Mesenchymal stem cell (in vitro differentiated cells and primary cell): ENCODE measurements at regions not wholly inside any gene's neighbourhood (a gene's known extent, or its start where the extent isn't known, plus 50 kb on each side); places are given as distances from the start of the nearest gene placed in this dataset.

Experiments
- DNase-seq: peaks from one replicate; pipeline ENCODE4 v3.0.0-alpha.2; 2013
- H2AFZ ChIP-seq: one replicate; pipeline ENCODE4 v1.6.1; 2013; ENCODE audit warnings: low read depth, mild to moderate bottlenecking, control low read depth, inconsistent platforms, low read length, moderate library complexity
- H2AK5ac ChIP-seq: 2 replicates; pipeline ENCODE4 v1.6.1; 2013; ENCODE audit warnings: low read length, moderate library complexity, mild to moderate bottlenecking, inconsistent platforms; ENCODE audit not compliant: severe bottlenecking
- H2BK120ac ChIP-seq: one replicate; pipeline ENCODE4 v1.6.1; 2013; ENCODE audit warnings: low read depth, mild to moderate bottlenecking, inconsistent platforms, low read length, moderate library complexity
- H2BK12ac ChIP-seq, 2 experiments: one replicate each; pipeline ENCODE4 v1.6.1; 2013; ENCODE audit warnings: inconsistent platforms in 2 of 2, low read length in 2 of 2, mild to moderate bottlenecking in 2 of 2, moderate library complexity in 2 of 2, control low read depth in 1 of 2
- H2BK15ac ChIP-seq: one replicate; pipeline ENCODE4 v1.6.1; 2013; ENCODE audit warnings: mild to moderate bottlenecking, low read depth, inconsistent platforms; ENCODE audit not compliant: poor library complexity, severe bottlenecking
- H2BK5ac ChIP-seq: 2 replicates; pipeline ENCODE4 v1.6.1; 2013; ENCODE audit warnings: low read depth, mild to moderate bottlenecking, low read length, control low read depth, inconsistent platforms; ENCODE audit not compliant: poor library complexity, severe bottlenecking
- H3K14ac ChIP-seq, 2 experiments: one replicate each; pipeline ENCODE4 v1.6.1; 2013; ENCODE audit warnings: inconsistent platforms in 2 of 2, low read length in 2 of 2, control low read depth in 1 of 2, mild to moderate bottlenecking in 1 of 2, moderate library complexity in 1 of 2
- H3K18ac ChIP-seq, 2 experiments: one replicate each; pipeline ENCODE4 v1.6.1; 2013; ENCODE audit warnings: inconsistent platforms in 2 of 2, low read length in 2 of 2, control low read depth in 1 of 2, low read depth in 1 of 2, mild to moderate bottlenecking in 1 of 2
- H3K23ac ChIP-seq, 2 experiments: one replicate each; pipeline ENCODE4 v1.6.1; 2013; ENCODE audit warnings: inconsistent platforms in 2 of 2, low read length in 2 of 2, mild to moderate bottlenecking in 2 of 2, moderate library complexity in 2 of 2, control low read depth in 1 of 2
- H3K27ac ChIP-seq: 2 replicates; pipeline ENCODE4 v1.5.1; 2013; ENCODE audit warnings: mild to moderate bottlenecking, moderate library complexity, low read length, control low read depth, inconsistent platforms; ENCODE audit not compliant: poor library complexity, severe bottlenecking
- H3K27me3 ChIP-seq, 2 experiments: 2 replicates each; pipeline versions ENCODE4 v1.6.1 to v1.7.0; 2013; ENCODE audit warnings: low read length in 2 of 2, mild to moderate bottlenecking in 2 of 2, moderate library complexity in 2 of 2, control low read depth in 1 of 2, inconsistent platforms in 1 of 2; ENCODE audit not compliant: control insufficient read depth in 1 of 2, insufficient read depth in 1 of 2
- H3K36me3 ChIP-seq, 2 experiments: 2 replicates each; pipeline versions ENCODE4 v1.6.1 to v1.7.0; 2013; ENCODE audit warnings: low read length in 2 of 2, control low read depth in 1 of 2, inconsistent platforms in 1 of 2, low read depth in 1 of 2, mild to moderate bottlenecking in 1 of 2; ENCODE audit not compliant: insufficient read depth in 2 of 2, control insufficient read depth in 1 of 2
- H3K4ac ChIP-seq, 2 experiments: one replicate each; pipeline ENCODE4 v1.6.1; 2013; ENCODE audit warnings: inconsistent platforms in 2 of 2, low read length in 2 of 2, mild to moderate bottlenecking in 2 of 2, moderate library complexity in 2 of 2, control low read depth in 1 of 2, low read depth in 1 of 2
- H3K4me1 ChIP-seq: 2 replicates; pipeline ENCODE4 v1.6.1; 2013; ENCODE audit warnings: low read depth, low read length, control low read depth; ENCODE audit not compliant: control insufficient read depth, insufficient read depth
- H3K4me2 ChIP-seq: 2 replicates; pipeline ENCODE4 v1.6.1; 2013; ENCODE audit warnings: low read length, mild to moderate bottlenecking, inconsistent platforms; ENCODE audit not compliant: poor library complexity, severe bottlenecking
- H3K4me3 ChIP-seq, 2 experiments: 2 replicates each; pipeline versions ENCODE4 v1.5.1 to v1.7.0; 2013; ENCODE audit warnings: low read length in 2 of 2, mild to moderate bottlenecking in 2 of 2, control low read depth in 1 of 2, low read depth in 1 of 2; ENCODE audit not compliant: insufficient read depth in 1 of 2
- H3K79me1 ChIP-seq: replicated peaks from 2 replicates; pipeline ENCODE4 v1.6.1; 2013; ENCODE audit warnings: mild to moderate bottlenecking, control low read depth, low read length, inconsistent platforms; ENCODE audit not compliant: poor library complexity, severe bottlenecking
- H3K9ac ChIP-seq: 2 replicates; pipeline ENCODE4 v1.7.0; 2013; ENCODE audit warnings: mild to moderate bottlenecking, low read length, moderate library complexity
- H3K9me3 ChIP-seq: 2 replicates; pipeline ENCODE4 v1.7.0; 2013; ENCODE audit warnings: mild to moderate bottlenecking, low read length; ENCODE audit not compliant: control insufficient read depth
- H4K8ac ChIP-seq: one replicate; pipeline ENCODE4 v1.6.1; 2013; ENCODE audit warnings: inconsistent platforms, mild to moderate bottlenecking, low read length, moderate library complexity
- H4K91ac ChIP-seq: one replicate; pipeline ENCODE4 v1.6.1; 2013; ENCODE audit warnings: mild to moderate bottlenecking, low read length, inconsistent platforms
- WGBS: methylation state at CpG from one replicate; pipeline ENCODE4 v1.1.7; 2013; ENCODE audit warnings: mixed read lengths; 5-methylcytosine and 5-hydroxymethylcytosine counted together

DNA sequence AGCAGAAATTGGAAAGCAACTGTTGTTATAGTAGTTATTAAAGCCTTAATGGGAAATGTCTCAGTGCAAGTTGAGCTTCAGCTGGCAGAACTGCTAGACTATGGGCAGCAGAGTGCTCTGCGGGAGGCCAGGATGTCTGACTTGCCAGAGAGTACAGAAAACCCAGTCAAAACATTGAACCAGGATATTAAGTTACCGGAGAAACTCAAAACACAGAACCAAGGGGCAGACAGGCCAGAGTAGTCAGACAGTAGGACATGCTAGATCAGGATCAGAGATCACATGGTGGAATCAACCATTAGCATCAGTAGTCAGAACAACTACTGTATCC, 72.9 kb upstream of the TNIP3 start:
- H2BK5ac ChIP-seq = peak overlapping the region; percentile 44

DNA sequence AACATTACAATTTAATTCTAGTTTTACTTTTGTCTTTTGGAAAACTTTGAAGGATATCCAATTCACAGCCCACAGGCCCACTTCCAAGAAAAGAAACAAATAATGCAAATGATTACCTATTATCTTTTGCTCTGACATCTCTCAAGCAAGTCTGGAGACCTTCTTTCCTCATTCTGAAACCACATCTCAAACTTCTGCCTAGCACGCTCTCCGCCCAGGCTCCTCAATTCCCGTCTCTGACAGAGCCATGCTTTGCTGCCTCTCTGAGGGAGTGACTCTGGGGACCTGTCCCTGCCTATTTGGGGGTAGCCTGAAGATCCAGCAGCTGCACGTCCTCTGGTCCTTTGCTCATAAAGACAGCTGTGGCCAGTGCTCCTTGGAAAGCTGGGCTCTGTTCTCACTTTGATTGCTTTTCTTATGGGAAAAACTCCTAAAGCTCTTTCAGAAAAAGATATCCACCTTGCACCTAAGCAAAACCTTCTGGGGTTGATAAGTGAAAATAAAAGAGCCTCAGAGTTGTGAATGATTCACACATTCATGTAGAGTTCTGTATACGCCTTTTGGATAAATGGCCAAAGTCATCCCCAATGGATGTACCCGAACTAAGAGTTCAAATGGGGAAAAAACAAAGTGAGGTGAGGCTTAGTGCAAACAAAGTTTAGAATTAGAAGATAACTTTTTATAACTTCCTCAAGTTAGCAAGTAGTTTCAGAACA, 72.4 kb upstream of the TNIP3 start:
- H3K4me1 ChIP-seq = peaks cover 12% of the 10 kb centered on the region
- H3K9me3 ChIP-seq = no peaks in the 10 kb centered on the region
- H3K79me1 ChIP-seq = no peaks in the 10 kb centered on the region
- H2BK5ac ChIP-seq = peak overlapping the region; percentile 24
- H2BK15ac ChIP-seq = no peak overlapping the region
- no peak overlapping the region for H3K4ac ChIP-seq
- peaks cover 0 to 3% of the 10 kb centered on the region in 2 experiments for H3K27me3 ChIP-seq
- peak overlapping the region; percentile 79 for H3K27ac ChIP-seq
- no peak overlapping the region for H3K4me3 ChIP-seq
- H3K36me3 ChIP-seq = no peaks in the 10 kb centered on the region
- DNase-seq = no peak
- H3K4me2 ChIP-seq = no peak overlapping the region
- WGBS = 95% methylated on average over 6 of the region's 6 CpGs
- H3K14ac ChIP-seq = peak overlapping the region in 1 of 2 experiments; percentile 13
- no peak overlapping the region for H4K91ac ChIP-seq
- no peak overlapping the region for H4K8ac ChIP-seq
- H2BK120ac ChIP-seq = no peak overlapping the region
- H3K18ac ChIP-seq = no peak overlapping the region
- no peak overlapping the region for H3K9ac ChIP-seq
- peak overlapping the region; percentile 78 for H2AK5ac ChIP-seq
- no peak overlapping the region for H2BK12ac ChIP-seq
- no peak overlapping the region for H2AFZ ChIP-seq
- H3K23ac ChIP-seq = no peak overlapping the region

More for the DNA sequence above, 72.9 kb upstream of the TNIP3 start:
- Histone ChIP-seq H3K4me1 (peaks cover 12% of the 10 kb centered on the region), H3K4me2 (no peak overlapping the region), H2AFZ (no peak overlapping the region), H3K18ac (no peak overlapping the region), H2BK120ac (no peak overlapping the region), H3K9ac (no peak overlapping the region), H3K79me1 (no peaks in the 10 kb centered on the region), H4K91ac (no peak overlapping the region), H2BK15ac (no peak overlapping the region), H3K36me3 (no peaks in the 10 kb centered on the region), H3K4ac (no peak overlapping the region), H3K23ac (no peak overlapping the region), H2AK5ac (peak overlapping the region; percentile 82), H4K8ac (no peak overlapping the region), H3K4me3 (no peak overlapping the region), H3K9me3 (no peaks in the 10 kb centered on the region), H3K27me3 (peaks cover 0 to 3% of the 10 kb centered on the region in 2 experiments), H3K27ac (peak overlapping the region; percentile 92), H2BK12ac (no peak overlapping the region), H3K14ac (no peak overlapping the region)
- no peak for DNase-seq
- 96% methylated on average over 2 of the region's 2 CpGs for WGBS

DNA sequence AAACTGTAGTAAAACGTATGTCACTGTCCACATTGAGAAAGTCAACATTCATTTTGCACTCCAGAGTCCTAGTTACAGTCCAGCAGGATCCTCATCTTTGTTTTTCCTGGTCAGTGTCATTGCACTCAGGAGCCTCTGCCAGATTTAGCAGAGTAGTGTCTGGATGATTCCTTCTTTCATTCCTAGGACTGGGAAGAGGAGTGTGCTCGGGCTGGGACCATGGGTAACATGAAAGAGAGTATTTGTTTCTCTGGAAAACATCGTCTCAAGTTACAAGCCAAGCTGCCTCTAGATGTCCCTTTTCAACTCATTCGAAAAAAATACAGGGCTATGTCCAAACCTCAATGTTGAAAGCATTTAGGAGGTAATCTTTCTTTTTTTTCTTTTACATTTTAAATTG, 69.9 kb upstream of the TNIP3 start:
- Histone ChIP-seq H3K79me1 (no peaks in the 10 kb centered on the region), H4K8ac (no peak overlapping the region), H3K4ac (no peak overlapping the region), H3K4me3 (no peak overlapping the region), H3K18ac (no peak overlapping the region), H3K27ac (no peak overlapping the region), H4K91ac (no peak overlapping the region), H3K9ac (no peak overlapping the region), H3K9me3 (no peaks in the 10 kb centered on the region), H2AFZ (no peak overlapping the region), H3K27me3 (peaks cover 0 to 3% of the 10 kb centered on the region in 2 experiments), H3K36me3 (no peaks in the 10 kb centered on the region), H3K4me1 (peaks cover 12% of the 10 kb centered on the region), H2BK15ac (no peak overlapping the region), H2BK5ac (no peak overlapping the region), H2BK120ac (no peak overlapping the region), H3K4me2 (no peak overlapping the region), H2BK12ac (no peak overlapping the region), H3K23ac (no peak overlapping the region), H2AK5ac (no peak overlapping the region), H3K14ac (no peak overlapping the region)
- WGBS = 29% methylated on average over 4 of the region's 4 CpGs
- DNase-seq = no peak

DNA sequence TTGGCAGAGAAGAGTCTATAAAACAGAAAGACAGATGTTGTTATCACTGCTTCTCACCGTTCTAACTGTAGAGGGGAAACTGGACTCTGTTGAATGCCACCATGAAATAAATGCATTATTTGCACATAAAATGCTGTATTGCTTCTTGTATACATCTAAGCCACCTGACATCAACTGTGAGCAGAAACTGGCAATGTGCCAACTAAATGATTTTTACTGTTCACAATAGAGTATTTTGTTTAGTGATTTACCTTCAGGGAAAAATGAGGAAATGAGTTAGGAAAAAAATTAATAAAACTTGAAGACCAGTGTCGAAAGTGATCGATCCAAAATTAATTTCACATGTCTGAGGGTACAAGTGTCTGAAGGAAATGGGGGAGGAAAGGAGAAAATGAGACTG, 65.9 kb upstream of the TNIP3 start:
- no peak overlapping the region for H3K27ac ChIP-seq
- WGBS = 93% methylated on average over 3 of the region's 3 CpGs

More for the DNA sequence above, 65.9 kb upstream of the TNIP3 start:
- no peak overlapping the region for H3K4ac ChIP-seq
- H3K4me3 ChIP-seq = no peak overlapping the region
- H2AK5ac ChIP-seq = no peak overlapping the region
- no peak overlapping the region for H2BK15ac ChIP-seq
- no peak overlapping the region for H4K91ac ChIP-seq
- no peaks in the 10 kb centered on the region for H3K27me3 ChIP-seq
- no peak overlapping the region for H3K4me2 ChIP-seq
- H2BK120ac ChIP-seq = no peak overlapping the region
- no peaks in the 10 kb centered on the region for H3K9me3 ChIP-seq
- no peak overlapping the region for H2AFZ ChIP-seq
- H3K9ac ChIP-seq = no peak overlapping the region
- no peaks in the 10 kb centered on the region for H3K36me3 ChIP-seq
- no peaks in the 10 kb centered on the region for H3K4me1 ChIP-seq
- H3K79me1 ChIP-seq = no peaks in the 10 kb centered on the region
- H3K23ac ChIP-seq = no peak overlapping the region
- no peak for DNase-seq
- H3K18ac ChIP-seq = no peak overlapping the region
- no peak overlapping the region for H4K8ac ChIP-seq
- H3K14ac ChIP-seq = no peak overlapping the region
- no peak overlapping the region for H2BK12ac ChIP-seq
- no peak overlapping the region for H2BK5ac ChIP-seq
